SK-N-MC (cell line): ENCODE measurements at regions not wholly inside any gene's neighbourhood (a gene's known extent, or its start where the extent isn't known, plus 50 kb on each side); places are given as distances from the start of the nearest gene placed in this dataset.

ENCODE experiments used
- DNase-seq: peaks from one replicate; pipeline ENCODE4 v3.0.0-alpha.2; 2011; ENCODE audit warnings: low read depth, low spot score
- H3K27ac ChIP-seq: fragments of 200-600 bp; sonication (generic); 2 replicates; pipeline ENCODE4 v1.5.1; 2016; ENCODE audit warnings: mixed run types
- H3K36me3 ChIP-seq: fragments of 200-600 bp; sonication (generic); 2 replicates; pipeline ENCODE4 v1.6.1; 2017; ENCODE audit warnings: antibody characterized with exemption, low read length, mixed read lengths; ENCODE audit not compliant: insufficient read depth
- H3K4me3 ChIP-seq: fragments of 200-600 bp; sonication (generic); 2 replicates; pipeline ENCODE4 v1.5.1; 2016
- H3K9ac ChIP-seq: fragments of 200-600 bp; sonication (generic); 2 replicates; pipeline ENCODE4 v1.8.0; 2017; ENCODE audit warnings: mixed run types, mixed read lengths; ENCODE audit not compliant: insufficient read length
- H3K9me3 ChIP-seq: fragments of 200-600 bp; sonication (generic); 2 replicates; pipeline ENCODE4 v1.6.1; 2017; ENCODE audit warnings: low read depth, mild to moderate bottlenecking, antibody characterized with exemption, low read length, moderate library complexity, mixed read lengths
- EZH2 ChIP-seq: fragments of 200-600 bp; sonication (generic); IDR thresholded peaks from one replicate; pipeline ENCODE4 v1.6.1; 2017; ENCODE audit warnings: antibody characterized with exemption
- FOXP2 ChIP-seq: optimal IDR thresholded peaks from 2 replicates; pipeline ENCODE3; 2011; ENCODE audit warnings: mild to moderate bottlenecking, moderate library complexity; ENCODE audit not compliant: insufficient read depth; ENCODE audit errors: extremely low read length, control extremely low read depth
- POLR2AphosphoS5 ChIP-seq: IDR thresholded peaks from 2 replicates; pipeline ENCODE4 v1.6.1; 2012; ENCODE audit warnings: mild to moderate bottlenecking, low read depth, low read length, borderline replicate concordance

GRCh38 chr3:67324554-67324953 lies 326.4 kb downstream of the KBTBD8 start:
- no peak for DNase-seq
- Histone ChIP-seq H3K9me3 (no peaks in the 10 kb centered on the region), H3K4me3 (no peak overlapping the region), H3K36me3 (no peaks in the 10 kb centered on the region), H3K9ac (no peak overlapping the region), H3K27ac (no peak overlapping the region)
- TF ChIP-seq EZH2 (no peak), POLR2AphosphoS5 (no peak), FOXP2 (no peak)
